GM21737 (cell line): ENCODE measurements at regions not wholly inside any gene's neighbourhood (a gene's known extent, or its start where the extent isn't known, plus 50 kb on each side); places are given as distances from the start of the nearest gene placed in this dataset.

Source experiments
- ATAC-seq: cut with Tn5 transposase; IDR thresholded peaks from one replicate; pipeline ENCODE4 v1.9.1; 2021; ENCODE audit warnings: mild to moderate bottlenecking, moderate library complexity; ENCODE audit not compliant: unreplicated experiment

- no peak for ATAC-seq
These were observed 241.9 kb upstream of the SLC14A2 start for GRCh38 chr18:45373286-45373880.

- ATAC-seq = no peak
These were observed 241.0 kb upstream of the SLC14A2 start for GRCh38 chr18:45374236-45374635.

- no peak for ATAC-seq
These were observed 240.2 kb upstream of the SLC14A2 start for GRCh38 chr18:45374878-45375630.

- ATAC-seq = no peak
These were observed 239.1 kb upstream of the SLC14A2 start for GRCh38 chr18:45376193-45376592.

GRCh38 chr18:45378308-45378707 is 237.0 kb upstream of the SLC14A2 start:
- ATAC-seq = no peak

GRCh38 chr18:45378933-45379332 is 236.3 kb upstream of the SLC14A2 start:
- ATAC-seq = no peak

GRCh38 chr18:45379903-45380302 is 235.4 kb upstream of the SLC14A2 start:
- ATAC-seq = no peak

- ATAC-seq = no peak
These were observed 234.0 kb upstream of the SLC14A2 start for GRCh38 chr18:45381282-45381681.

GRCh38 chr18:45383228-45383627 is 232.0 kb upstream of the SLC14A2 start:
- ATAC-seq = no peak

- no peak for ATAC-seq
These were observed 230.9 kb upstream of the SLC14A2 start for GRCh38 chr18:45384137-45384961.

- no peak for ATAC-seq
These were observed 230.3 kb upstream of the SLC14A2 start for GRCh38 chr18:45384962-45385315.

GRCh38 chr18:45386041-45386655 is 229.1 kb upstream of the SLC14A2 start:
- ATAC-seq = no peak

GRCh38 chr18:45387229-45387628 is 228.0 kb upstream of the SLC14A2 start:
- ATAC-seq = no peak

- no peak for ATAC-seq
These were observed 216.8 kb upstream of the SLC14A2 start for GRCh38 chr18:45398448-45398847.

GRCh38 chr18:45399146-45399545 is 216.1 kb upstream of the SLC14A2 start:
- ATAC-seq = no peak

- ATAC-seq = no peak
These were observed 215.6 kb upstream of the SLC14A2 start for GRCh38 chr18:45399643-45400042.

GRCh38 chr18:45402485-45403056 is 212.7 kb upstream of the SLC14A2 start:
- no peak for ATAC-seq

GRCh38 chr18:45403341-45404049 is 211.8 kb upstream of the SLC14A2 start:
- ATAC-seq = no peak

GRCh38 chr18:45408218-45408617 is 207.1 kb upstream of the SLC14A2 start:
- ATAC-seq = no peak

- no peak for ATAC-seq
These were observed 205.3 kb upstream of the SLC14A2 start for GRCh38 chr18:45409971-45410370.
